Testis (tissue), 2 donors: ENCODE measurements at regions not wholly inside any gene's neighbourhood (a gene's known extent, or its start where the extent isn't known, plus 50 kb on each side); places are given as distances from the start of the nearest gene placed in this dataset.
"Not testable (repeated sequence)": the region's sequence is repeated elsewhere in the genome, so short reads cannot be mapped to it uniquely, and the experiment has no call there.

Experiments
- DNase-seq: peaks from one replicate; pipeline ENCODE4 v3.0.0-alpha.2; 2019
- H3K27ac ChIP-seq, 2 donors: fragments of 200-600 bp; sonication (generic); one replicate each; pipeline ENCODE4 v1.5.1; 2019
- H3K27me3 ChIP-seq: fragments of 200-600 bp; sonication (generic); one replicate; pipeline ENCODE4 v1.5.1; 2019
- H3K36me3 ChIP-seq: fragments of 200-600 bp; sonication (generic); one replicate; pipeline ENCODE4 v1.5.1; 2017; ENCODE audit warnings: low read depth; ENCODE audit errors: missing control alignments
- H3K4me1 ChIP-seq: fragments of 200-600 bp; sonication (generic); one replicate; pipeline ENCODE4 v1.5.1; 2019
- H3K4me3 ChIP-seq, 2 donors: fragments of 200-600 bp; sonication (generic); one replicate each; pipeline ENCODE4 v1.5.1; 2017 to 2019
- H3K9me3 ChIP-seq: fragments of 200-600 bp; sonication (generic); one replicate; pipeline ENCODE4 v1.5.1; 2017
- POLR2A ChIP-seq: fragments of 450-650 bp; IDR thresholded peaks from one replicate; pipeline ENCODE4 v1.6.1; 2017; ENCODE audit warnings: antibody characterized with exemption, mild to moderate bottlenecking, moderate library complexity
- WGBS, 2 donors: methylation state at CpG; one replicate each; pipeline ENCODE4 v1.1.5; 2018; 5-methylcytosine and 5-hydroxymethylcytosine counted together
- intact Hi-C: fragments of 100-400 bp; cut with DNase I; formaldehyde crosslinking; loops from one replicate; pipeline ENCODE4 v1.15.1; 2023; ENCODE audit warnings: low total_unique reads
- TF ChIP-seq, protein P1 (sequence below), 3 experiments: fragments of 450-650 bp in 2 of 3; fragments of 200-600 bp in 1 of 3; sonication (generic) in 1 of 3; IDR thresholded peaks; one replicate each; pipeline ENCODE4 v1.5.1; 2016 to 2019; ENCODE audit warnings: antibody characterized with exemption in 3 of 3, mild to moderate bottlenecking in 2 of 3, moderate library complexity in 1 of 3

DNA sequence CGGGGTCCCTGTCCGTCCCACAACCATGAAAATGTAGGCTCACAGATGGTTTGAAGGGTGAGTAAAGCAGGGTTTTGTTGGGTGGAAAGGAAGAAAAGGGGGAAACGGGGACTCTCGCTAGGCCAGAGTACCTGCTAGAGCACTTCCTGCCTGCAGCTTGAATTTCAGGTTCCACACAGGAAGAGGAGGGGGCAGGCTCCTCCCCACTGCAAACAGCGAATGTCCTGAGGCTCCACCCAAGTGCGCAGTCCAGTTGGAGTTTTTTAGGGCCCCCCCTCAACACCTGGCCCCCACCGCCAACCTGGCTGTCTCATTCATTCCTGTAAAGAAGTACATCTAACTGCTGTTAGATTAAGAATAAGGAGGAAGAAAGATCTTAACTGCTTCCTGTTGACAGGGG, 414.7 kb downstream of the SH2D4B start:
- Histone ChIP-seq H3K4me3 (peak overlapping the region in 1 of 2 donors; percentile 24), H3K4me1 (no peaks in the 10 kb centered on the region), H3K27me3 (no peaks in the 10 kb centered on the region), H3K27ac (no peak overlapping the region), H3K36me3 (no peaks in the 10 kb centered on the region), H3K9me3 (no peaks in the 10 kb centered on the region)
- WGBS, 2 donors = 54 to 70% methylated on average over 7 of the region's 7 CpGs
- intact Hi-C loops = no loop called here
- TF ChIP-seq, protein P1, sequence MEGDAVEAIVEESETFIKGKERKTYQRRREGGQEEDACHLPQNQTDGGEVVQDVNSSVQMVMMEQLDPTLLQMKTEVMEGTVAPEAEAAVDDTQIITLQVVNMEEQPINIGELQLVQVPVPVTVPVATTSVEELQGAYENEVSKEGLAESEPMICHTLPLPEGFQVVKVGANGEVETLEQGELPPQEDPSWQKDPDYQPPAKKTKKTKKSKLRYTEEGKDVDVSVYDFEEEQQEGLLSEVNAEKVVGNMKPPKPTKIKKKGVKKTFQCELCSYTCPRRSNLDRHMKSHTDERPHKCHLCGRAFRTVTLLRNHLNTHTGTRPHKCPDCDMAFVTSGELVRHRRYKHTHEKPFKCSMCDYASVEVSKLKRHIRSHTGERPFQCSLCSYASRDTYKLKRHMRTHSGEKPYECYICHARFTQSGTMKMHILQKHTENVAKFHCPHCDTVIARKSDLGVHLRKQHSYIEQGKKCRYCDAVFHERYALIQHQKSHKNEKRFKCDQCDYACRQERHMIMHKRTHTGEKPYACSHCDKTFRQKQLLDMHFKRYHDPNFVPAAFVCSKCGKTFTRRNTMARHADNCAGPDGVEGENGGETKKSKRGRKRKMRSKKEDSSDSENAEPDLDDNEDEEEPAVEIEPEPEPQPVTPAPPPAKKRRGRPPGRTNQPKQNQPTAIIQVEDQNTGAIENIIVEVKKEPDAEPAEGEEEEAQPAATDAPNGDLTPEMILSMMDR (IDR thresholded peaks at IDR 0.05) = no peak
- no peak for TF ChIP-seq POLR2A
- peak; percentile 56 for DNase-seq

DNA sequence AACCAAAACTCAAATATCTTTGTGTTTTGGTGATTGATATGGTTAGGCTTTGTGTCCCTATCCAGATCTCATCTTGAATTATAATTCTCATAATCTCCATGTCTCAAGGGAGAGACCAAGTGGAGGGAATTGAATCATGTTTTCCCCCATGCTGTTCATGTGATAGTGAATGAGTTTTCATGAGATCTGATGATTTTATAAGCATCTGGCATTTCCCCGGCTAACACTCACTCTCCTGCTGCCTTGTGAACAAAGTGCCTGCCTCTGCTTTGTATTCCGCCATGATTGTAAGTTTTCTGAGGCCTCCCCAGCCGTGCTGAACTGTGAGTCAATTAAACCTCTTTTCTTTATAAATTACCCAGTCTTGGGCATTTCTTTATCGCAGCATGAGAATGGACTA, 419.5 kb downstream of the SH2D4B start:
- TF ChIP-seq, protein P1 (IDR thresholded peaks at IDR 0.05) = no peak
- TF ChIP-seq POLR2A = no peak
- 88 to 89% methylated on average over 4 of the region's 4 CpGs for WGBS, 2 donors
- Histone ChIP-seq H3K4me3 (no peak overlapping the region), H3K4me1 (no peaks in the 10 kb centered on the region), H3K36me3 (no peaks in the 10 kb centered on the region), H3K27ac (no peak overlapping the region), H3K9me3 (no peaks in the 10 kb centered on the region), H3K27me3 (no peaks in the 10 kb centered on the region)
- no peak for DNase-seq
- intact Hi-C loops = no loop called here

DNA sequence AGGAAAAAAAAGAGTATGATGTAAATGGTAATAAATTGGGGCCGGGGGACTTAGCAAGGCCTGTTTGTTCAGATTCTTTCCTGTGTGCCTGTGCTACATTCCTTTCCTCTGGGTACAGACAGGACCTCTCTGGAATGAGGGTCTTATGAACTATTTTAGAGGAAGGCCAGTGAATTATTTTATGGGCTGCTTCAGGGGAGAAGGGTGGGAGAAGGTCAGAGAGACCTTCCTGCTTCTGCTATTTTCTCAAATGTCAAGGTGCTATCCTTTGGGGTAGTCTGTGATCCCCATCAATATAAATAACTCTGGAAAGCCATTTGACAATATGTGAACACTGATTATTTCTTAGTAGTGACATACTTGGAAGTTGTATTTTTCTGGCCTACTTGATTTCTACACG, 426.5 kb downstream of the SH2D4B start:
- Histone ChIP-seq H3K27me3 (no peaks in the 10 kb centered on the region), H3K36me3 (no peaks in the 10 kb centered on the region), H3K9me3 (no peaks in the 10 kb centered on the region), H3K4me3 (no peak overlapping the region), H3K4me1 (no peaks in the 10 kb centered on the region), H3K27ac (no peak overlapping the region)
- 68 to 77% methylated on average over 2 of the region's 2 CpGs for WGBS, 2 donors
- no peak for TF ChIP-seq POLR2A
- TF ChIP-seq, protein P1 (IDR thresholded peaks at IDR 0.05) = no peak
- intact Hi-C loops = no loop called here
- no peak for DNase-seq

DNA sequence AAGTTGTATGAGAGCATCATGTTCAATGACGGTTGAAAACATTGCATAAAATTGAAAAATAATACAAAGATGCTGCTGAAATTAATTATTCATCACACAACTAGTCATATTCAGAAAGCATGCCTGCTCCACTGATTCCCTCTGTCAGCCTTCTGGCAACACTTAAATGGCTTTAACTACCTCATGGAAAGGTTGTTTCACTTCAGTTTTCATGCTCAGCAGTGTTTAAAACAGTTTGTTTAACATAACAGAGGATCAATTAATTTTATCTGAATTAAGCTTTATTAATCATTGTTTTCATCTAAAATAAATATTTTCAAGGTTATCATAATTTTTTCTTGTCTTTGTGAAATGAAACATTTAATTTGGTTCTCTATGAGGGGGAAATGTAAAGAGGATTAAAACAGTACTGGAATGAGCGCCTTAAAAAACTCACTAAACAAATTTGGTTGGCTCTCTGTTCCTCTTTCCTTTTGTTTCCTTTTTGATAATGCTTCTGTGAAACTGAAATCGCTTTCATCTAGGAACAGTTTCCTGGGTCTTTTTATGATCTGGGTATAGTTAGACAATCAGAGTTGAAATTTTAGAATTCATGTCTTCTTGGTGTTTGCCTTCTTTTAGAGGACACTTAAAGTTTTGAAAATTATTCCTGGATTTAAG, 427.4 kb downstream of the SH2D4B start:
- Histone ChIP-seq H3K9me3 (no peaks in the 10 kb centered on the region), H3K27me3 (no peaks in the 10 kb centered on the region), H3K4me3 (no peak overlapping the region), H3K27ac (no peak overlapping the region), H3K4me1 (no peaks in the 10 kb centered on the region), H3K36me3 (no peaks in the 10 kb centered on the region)
- TF ChIP-seq, protein P1 (IDR thresholded peaks at IDR 0.05) = no peak
- no peak for TF ChIP-seq POLR2A
- intact Hi-C loops = no loop called here
- WGBS, 2 donors = 78% methylated on average over 3 of the region's 3 CpGs
- no peak for DNase-seq

DNA sequence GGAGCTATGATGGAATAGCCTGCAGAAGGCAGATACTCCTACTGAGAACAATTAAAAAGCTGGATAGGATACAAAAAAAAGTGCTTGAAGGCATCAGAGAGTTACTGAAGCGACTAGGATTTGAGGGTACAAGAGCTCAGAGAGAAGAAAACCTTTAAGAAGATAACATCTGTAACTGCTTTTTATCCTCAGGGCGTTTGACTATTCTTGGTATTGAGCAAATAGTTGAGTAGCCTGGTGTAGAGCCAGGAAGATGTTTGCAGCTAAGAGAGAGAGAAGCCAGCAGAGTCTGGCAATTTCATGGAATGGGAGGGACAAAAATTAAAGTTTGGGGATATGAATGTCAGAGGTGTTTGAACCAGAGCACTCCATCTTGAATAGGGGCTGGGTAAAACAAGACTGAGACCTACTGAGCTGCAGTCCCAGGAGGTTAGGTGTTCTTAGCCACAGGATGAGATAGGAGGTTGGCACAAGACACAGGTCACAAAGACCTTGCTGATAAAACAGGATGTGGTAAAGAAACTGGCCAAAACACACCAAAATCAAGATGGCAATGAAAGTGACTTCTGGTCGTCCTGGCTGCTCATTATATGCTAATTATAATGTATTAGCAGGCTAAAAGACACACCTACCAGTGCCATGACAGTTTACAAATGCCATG, 428.8 kb downstream of the SH2D4B start:
- intact Hi-C loops = no loop called here
- Histone ChIP-seq H3K9me3 (no peaks in the 10 kb centered on the region), H3K4me3 (no peak overlapping the region), H3K27ac (no peak overlapping the region), H3K4me1 (no peaks in the 10 kb centered on the region), H3K36me3 (no peaks in the 10 kb centered on the region), H3K27me3 (no peaks in the 10 kb centered on the region)
- 69 to 72% methylated on average over 3 of the region's 3 CpGs for WGBS, 2 donors
- DNase-seq = no peak
- TF ChIP-seq, protein P1 (IDR thresholded peaks at IDR 0.05) = no peak
- no peak for TF ChIP-seq POLR2A

DNA sequence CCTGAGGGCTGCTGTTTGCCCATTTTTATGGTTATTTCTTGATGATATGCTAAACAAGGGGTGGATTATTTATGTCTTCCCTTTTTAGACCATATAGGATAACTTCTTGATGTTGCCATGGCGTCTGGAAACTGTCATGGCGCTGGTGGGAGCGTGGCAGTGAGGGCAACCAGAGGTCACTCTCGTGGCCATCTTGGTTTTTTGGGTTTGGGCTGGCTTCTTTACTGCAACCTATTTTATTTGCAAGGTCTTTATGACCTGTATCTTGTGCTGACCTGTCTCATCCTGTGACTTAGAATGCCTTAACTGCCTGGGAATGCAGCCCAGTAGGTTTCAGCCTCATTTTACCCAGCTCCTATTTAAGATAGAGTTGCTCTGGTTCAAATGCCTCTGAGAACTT, 429.7 kb downstream of the SH2D4B start:
- H3K4me3 ChIP-seq, H3K36me3 ChIP-seq, intact Hi-C loops, H3K4me1 ChIP-seq, DNase-seq, H3K9me3 ChIP-seq, H3K27ac ChIP-seq, H3K27me3 ChIP-seq: not testable (repeated sequence)
- WGBS, 2 donors = 81 to 88% methylated on average over 4 of the region's 4 CpGs
